Vagina (tissue), 2 donors: ENCODE measurements at regions not wholly inside any gene's neighbourhood (a gene's known extent, or its start where the extent isn't known, plus 50 kb on each side); places are given as distances from the start of the nearest gene placed in this dataset.
"Not testable (repeated sequence)": the region's sequence is repeated elsewhere in the genome, so short reads cannot be mapped to it uniquely, and the experiment has no call there.

Experiments used
- DNase-seq, 2 donors: peaks; one replicate each; pipeline ENCODE4 v3.0.0-alpha.2; 2017; ENCODE audit errors: extremely low spot score in 2 of 2
- H3K27ac ChIP-seq: fragments of 200-600 bp; sonication (generic); one replicate; pipeline ENCODE4 v1.5.1; 2019
- H3K27me3 ChIP-seq: fragments of 200-600 bp; sonication (generic); one replicate; pipeline ENCODE4 v1.5.1; 2019
- H3K36me3 ChIP-seq, 2 donors: fragments of 200-600 bp; sonication (generic); one replicate each; pipeline ENCODE4 v1.5.1; 2017 to 2019
- H3K4me1 ChIP-seq: fragments of 200-600 bp; sonication (generic); one replicate; pipeline ENCODE4 v1.5.1; 2019
- H3K4me3 ChIP-seq, 2 donors: fragments of 200-600 bp; sonication (generic); 1 replicate in 1 of 2; 2 replicates in 1 of 2; pipeline ENCODE4 v1.5.1; 2016 to 2019
- H3K9me3 ChIP-seq: fragments of 200-600 bp; sonication (generic); one replicate; pipeline ENCODE4 v1.5.1; 2019
- POLR2A ChIP-seq, 2 donors: fragments of 450-650 bp; IDR thresholded peaks; one replicate each; pipeline ENCODE4 v1.6.1; 2017; ENCODE audit warnings: antibody characterized with exemption in 2 of 2, mild to moderate bottlenecking in 2 of 2, moderate library complexity in 2 of 2
- POLR2AphosphoS5 ChIP-seq, 2 donors: sonication (generic); formaldehyde crosslinking; IDR thresholded peaks; one replicate each; pipeline ENCODE4 v1.9.0; 2017; ENCODE audit warnings: antibody characterized with exemption in 2 of 2, mild to moderate bottlenecking in 2 of 2, low read depth in 1 of 2; ENCODE audit not compliant: insufficient read depth in 1 of 2
- intact Hi-C: fragments of 100-400 bp; cut with DNase I; formaldehyde crosslinking; loops from one replicate; pipeline ENCODE4 v1.15.1; 2023
- TF ChIP-seq, protein P1 (sequence below), 3 experiments: fragments of 450-650 bp in 2 of 3; fragments of 200-600 bp in 1 of 3; sonication (generic) in 1 of 3; IDR thresholded peaks; one replicate each; pipeline ENCODE4 v1.5.1; 2017 to 2019; ENCODE audit warnings: antibody characterized with exemption in 3 of 3, mild to moderate bottlenecking in 2 of 3, moderate library complexity in 2 of 3

DNA sequence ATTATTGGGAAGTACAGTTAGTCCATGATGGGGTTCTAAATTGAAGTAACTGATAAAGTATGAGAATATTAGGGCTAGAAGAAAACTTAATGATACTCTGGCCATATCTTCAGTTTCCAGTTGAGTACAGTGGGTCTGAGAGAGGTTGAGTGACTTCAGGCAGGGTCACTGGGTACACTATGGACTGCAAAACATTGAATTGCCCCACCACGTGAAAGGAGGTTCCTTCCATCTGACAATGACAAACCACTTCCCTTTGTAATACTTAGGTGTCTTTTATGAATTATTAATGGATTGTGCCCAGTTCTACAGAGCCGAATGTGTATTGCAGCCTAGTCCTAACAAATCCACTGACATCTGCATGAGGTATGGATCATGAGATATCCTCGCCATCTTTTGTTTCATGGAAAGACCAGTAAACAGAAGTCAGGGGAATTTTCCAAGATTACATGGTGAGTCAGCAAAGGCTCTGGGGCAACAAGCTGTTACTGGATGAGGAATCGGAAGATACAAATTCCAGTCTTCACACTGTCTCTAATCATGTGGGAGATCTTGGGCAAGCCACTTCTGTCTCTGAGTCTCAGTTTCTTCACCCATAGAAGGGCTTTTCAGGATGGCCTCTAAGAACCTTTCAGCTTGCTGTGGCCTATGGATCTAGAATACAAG lies 66.5 kb upstream of the BCL6 start:
- intact Hi-C loops: no loop called here
- H3K4me1 ChIP-seq: peaks cover 27% of the 10 kb centered on the region
- DNase-seq: peak in 1 of 2 donors; percentile 54
- no peaks in the 10 kb centered on the region for H3K36me3 ChIP-seq
- TF ChIP-seq, protein P1, sequence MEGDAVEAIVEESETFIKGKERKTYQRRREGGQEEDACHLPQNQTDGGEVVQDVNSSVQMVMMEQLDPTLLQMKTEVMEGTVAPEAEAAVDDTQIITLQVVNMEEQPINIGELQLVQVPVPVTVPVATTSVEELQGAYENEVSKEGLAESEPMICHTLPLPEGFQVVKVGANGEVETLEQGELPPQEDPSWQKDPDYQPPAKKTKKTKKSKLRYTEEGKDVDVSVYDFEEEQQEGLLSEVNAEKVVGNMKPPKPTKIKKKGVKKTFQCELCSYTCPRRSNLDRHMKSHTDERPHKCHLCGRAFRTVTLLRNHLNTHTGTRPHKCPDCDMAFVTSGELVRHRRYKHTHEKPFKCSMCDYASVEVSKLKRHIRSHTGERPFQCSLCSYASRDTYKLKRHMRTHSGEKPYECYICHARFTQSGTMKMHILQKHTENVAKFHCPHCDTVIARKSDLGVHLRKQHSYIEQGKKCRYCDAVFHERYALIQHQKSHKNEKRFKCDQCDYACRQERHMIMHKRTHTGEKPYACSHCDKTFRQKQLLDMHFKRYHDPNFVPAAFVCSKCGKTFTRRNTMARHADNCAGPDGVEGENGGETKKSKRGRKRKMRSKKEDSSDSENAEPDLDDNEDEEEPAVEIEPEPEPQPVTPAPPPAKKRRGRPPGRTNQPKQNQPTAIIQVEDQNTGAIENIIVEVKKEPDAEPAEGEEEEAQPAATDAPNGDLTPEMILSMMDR (IDR thresholded peaks at IDR 0.05): no peak
- no peak for TF ChIP-seq POLR2A (IDR thresholded peaks at IDR 0.05)
- TF ChIP-seq POLR2AphosphoS5 (IDR thresholded peaks at IDR 0.05; ENCODE audit: insufficient read depth in 1 of 2, low read depth in 1 of 2): peak in 1 of 2 donors; percentile 18
- no peak overlapping the region for H3K4me3 ChIP-seq
- no peaks in the 10 kb centered on the region for H3K9me3 ChIP-seq
- H3K27me3 ChIP-seq: no peaks in the 10 kb centered on the region
- no peak overlapping the region for H3K27ac ChIP-seq

DNA sequence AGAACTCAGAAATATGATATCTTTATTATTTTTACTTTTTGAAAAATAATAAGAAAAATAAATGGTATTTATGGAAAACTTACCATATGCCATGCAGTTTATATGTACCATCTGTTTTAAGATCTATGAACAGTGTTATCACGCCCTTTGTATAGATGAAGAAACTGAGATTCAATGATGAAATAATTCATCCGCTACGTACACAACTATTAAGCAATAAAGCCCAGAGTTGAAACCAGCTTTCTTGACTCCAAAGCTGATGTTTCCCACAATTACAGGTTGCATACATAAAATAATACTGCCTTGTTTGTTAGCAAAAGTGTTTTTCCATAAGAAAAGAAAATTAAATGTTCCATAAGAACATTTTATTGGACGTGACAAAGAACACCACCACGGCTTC lies 67.2 kb upstream of the BCL6 start:
- no peak for DNase-seq
- TF ChIP-seq POLR2A (IDR thresholded peaks at IDR 0.05) (no peak), POLR2AphosphoS5 (IDR thresholded peaks at IDR 0.05; ENCODE audit: insufficient read depth in 1 of 2, low read depth in 1 of 2) (no peak)
- TF ChIP-seq, protein P1 (IDR thresholded peaks at IDR 0.05): no peak
- Histone ChIP-seq H3K9me3 (no peaks in the 10 kb centered on the region), H3K4me1 (peaks cover 27% of the 10 kb centered on the region), H3K36me3 (no peaks in the 10 kb centered on the region), H3K27ac (no peak overlapping the region), H3K4me3 (no peak overlapping the region), H3K27me3 (no peaks in the 10 kb centered on the region)
- intact Hi-C loops: no loop called here

DNA sequence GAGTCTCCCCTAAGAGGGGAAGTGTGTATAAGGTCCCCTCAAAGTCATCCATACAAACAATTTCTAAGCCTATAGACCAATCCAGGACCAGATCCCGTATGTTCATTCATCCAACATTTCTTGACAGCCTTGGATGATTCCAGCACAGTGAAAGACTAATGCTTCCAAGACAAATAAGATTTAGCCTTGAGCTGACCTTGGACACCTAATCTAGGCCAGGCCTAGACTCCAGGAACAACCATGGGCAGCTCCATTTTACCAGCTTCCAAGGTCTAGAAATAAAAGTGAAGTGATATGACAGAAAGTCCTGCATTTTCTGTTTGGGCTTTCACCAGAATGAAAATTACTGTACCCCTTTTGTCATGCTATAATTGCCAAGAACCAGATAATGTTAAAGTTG lies 67.9 kb upstream of the BCL6 start:
- Histone ChIP-seq H3K9me3 (no peaks in the 10 kb centered on the region), H3K36me3 (no peaks in the 10 kb centered on the region), H3K27me3 (no peaks in the 10 kb centered on the region), H3K27ac (no peak overlapping the region), H3K4me1 (peaks cover 23% of the 10 kb centered on the region), H3K4me3 (no peak overlapping the region)
- intact Hi-C loops: no loop called here
- no peak for TF ChIP-seq POLR2AphosphoS5 (IDR thresholded peaks at IDR 0.05; ENCODE audit: insufficient read depth in 1 of 2, low read depth in 1 of 2)
- TF ChIP-seq, protein P1 (IDR thresholded peaks at IDR 0.05): no peak
- no peak for TF ChIP-seq POLR2A (IDR thresholded peaks at IDR 0.05)
- DNase-seq: peak in 1 of 2 donors; percentile 18

DNA sequence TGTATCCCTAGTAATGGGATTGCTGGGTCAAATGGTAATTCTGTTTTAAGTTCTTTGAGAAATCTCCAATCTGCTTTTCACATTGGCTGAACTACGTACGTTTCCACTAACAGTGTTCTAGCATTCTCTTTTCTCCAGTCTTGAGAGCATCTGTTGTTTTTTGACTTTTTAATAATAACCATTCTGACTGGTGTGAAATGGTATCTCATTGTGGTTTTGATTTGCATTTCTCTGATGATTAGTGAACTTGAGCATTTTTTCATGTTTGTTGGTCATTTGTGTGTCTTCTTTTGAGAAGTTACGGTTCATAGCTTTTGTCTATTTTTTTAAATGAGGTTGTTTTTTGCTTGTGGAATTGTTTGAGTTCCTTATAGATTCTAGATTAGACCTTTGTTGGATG lies 72.5 kb upstream of the BCL6 start:
- H3K4me1 ChIP-seq, H3K27me3 ChIP-seq, H3K27ac ChIP-seq, H3K4me3 ChIP-seq, DNase-seq, H3K9me3 ChIP-seq, H3K36me3 ChIP-seq: not testable (repeated sequence)
- intact Hi-C loops: loop anchor here (5.0 kb wide), 1 partner anchor 1995 kb away; no protein-coding TSS in a partner anchor

DNA sequence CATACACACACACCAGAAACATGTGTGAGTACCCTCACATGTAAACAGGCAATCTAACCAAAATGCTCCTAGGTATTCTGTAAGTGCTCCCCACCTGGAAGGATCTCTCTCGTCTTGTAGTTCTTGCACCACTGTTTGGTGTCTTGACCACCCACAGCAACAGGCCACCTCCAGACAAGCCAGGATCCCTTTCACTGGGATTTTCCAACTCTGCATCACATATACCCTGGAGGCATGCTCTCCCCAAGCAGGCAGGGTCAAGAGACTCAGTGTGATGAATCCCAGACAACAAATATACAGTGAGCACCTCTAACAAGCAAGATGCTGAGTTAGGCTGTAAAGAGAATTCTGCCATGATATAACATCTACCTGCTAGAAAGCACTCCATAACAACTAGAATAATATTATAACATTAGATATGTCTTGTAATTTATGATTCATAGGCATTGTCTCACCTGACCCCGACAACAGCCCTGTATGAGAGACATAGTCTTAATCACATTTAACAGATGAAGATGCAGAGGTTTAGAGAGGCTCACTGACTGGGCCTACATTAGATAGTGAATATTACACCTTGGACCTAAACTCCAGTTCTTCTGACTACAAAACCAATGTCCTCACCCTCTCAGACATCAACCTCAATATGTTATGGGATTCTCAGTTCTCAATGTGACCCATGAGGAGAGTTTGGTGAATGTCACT lies 76.5 kb upstream of the BCL6 start:
- intact Hi-C loops: no loop called here
- Histone ChIP-seq H3K36me3 (no peaks in the 10 kb centered on the region), H3K9me3 (no peaks in the 10 kb centered on the region), H3K4me1 (no peaks in the 10 kb centered on the region), H3K4me3 (no peak overlapping the region), H3K27ac (no peak overlapping the region), H3K27me3 (no peaks in the 10 kb centered on the region)
- DNase-seq: peak in 1 of 2 donors; percentile 64
- TF ChIP-seq POLR2AphosphoS5 (IDR thresholded peaks at IDR 0.05; ENCODE audit: insufficient read depth in 1 of 2, low read depth in 1 of 2) (no peak), POLR2A (IDR thresholded peaks at IDR 0.05) (no peak)
- TF ChIP-seq, protein P1 (IDR thresholded peaks at IDR 0.05): no peak
